CD4-positive, alpha-beta T cell treated with Interferon alpha-2 for 1 hour (primary cell): ENCODE measurements at regions not wholly inside any gene's neighbourhood (a gene's known extent, or its start where the extent isn't known, plus 50 kb on each side); places are given as distances from the start of the nearest gene placed in this dataset.
"Not testable (repeated sequence)": the region's sequence is repeated elsewhere in the genome, so short reads cannot be mapped to it uniquely, and the experiment has no call there.

Experiments
- DNase-seq, 2 donors: peaks; one replicate each; pipeline ENCODE4 v3.0.0-alpha.2; 2020 to 2022

- DNase-seq: no peak
These were observed 220.1 kb downstream of the BLID start for GRCh38 chr11:121895919-121896318.

- DNase-seq: no peak
These were observed 221.4 kb downstream of the BLID start for GRCh38 chr11:121894581-121894980.

- DNase-seq: no peak
These were observed 223.2 kb downstream of the BLID start for GRCh38 chr11:121892863-121893262.

- no peak for DNase-seq
These were observed 223.8 kb downstream of the BLID start for GRCh38 chr11:121892131-121892681.

GRCh38 chr11:121890946-121891515 lies 225.0 kb downstream of the BLID start:
- DNase-seq: no peak

- DNase-seq: no peak
These were observed 225.6 kb downstream of the BLID start for GRCh38 chr11:121890377-121890776.

GRCh38 chr11:121889931-121890330 lies 226.1 kb downstream of the BLID start:
- DNase-seq: no peak

- no peak for DNase-seq
These were observed 226.8 kb downstream of the BLID start for GRCh38 chr11:121889186-121889585.

- no peak for DNase-seq
These were observed 227.9 kb downstream of the BLID start for GRCh38 chr11:121887976-121888557.

- DNase-seq: peak; percentile 6 to 15
These were observed 228.4 kb downstream of the BLID start for GRCh38 chr11:121887569-121887968.

GRCh38 chr11:121886996-121887395 lies 229.0 kb downstream of the BLID start:
- no peak for DNase-seq

- DNase-seq: no peak
These were observed 229.8 kb downstream of the BLID start for GRCh38 chr11:121886005-121886734.

- DNase-seq: no peak
These were observed 231.4 kb downstream of the BLID start for GRCh38 chr11:121884626-121885025.

- DNase-seq: no peak
These were observed 234.2 kb downstream of the BLID start for GRCh38 chr11:121881806-121882205.

- no peak for DNase-seq
These were observed 238.9 kb downstream of the BLID start for GRCh38 chr11:121877152-121877551.

- DNase-seq: no peak
These were observed 242.2 kb downstream of the BLID start for GRCh38 chr11:121873766-121874165.

GRCh38 chr11:121872356-121872755 lies 243.7 kb downstream of the BLID start:
- DNase-seq: no peak

GRCh38 chr11:121870206-121871045 lies 245.6 kb downstream of the BLID start:
- DNase-seq: no peak

- DNase-seq: no peak
These were observed 246.5 kb downstream of the BLID start for GRCh38 chr11:121869478-121869877.

GRCh38 chr11:121866754-121867153 lies 249.3 kb downstream of the BLID start:
- DNase-seq: no peak

- no peak for DNase-seq
These were observed 251.4 kb downstream of the BLID start for GRCh38 chr11:121864660-121865059.

GRCh38 chr11:121863126-121863525 lies 252.9 kb downstream of the BLID start:
- no peak for DNase-seq

- DNase-seq: not testable (repeated sequence)
These were observed 260.9 kb downstream of the BLID start for GRCh38 chr11:121855138-121855537.
